Fibroblast of upper back skin (primary cell): ENCODE measurements at regions not wholly inside any gene's neighbourhood (a gene's known extent, or its start where the extent isn't known, plus 50 kb on each side); places are given as distances from the start of the nearest gene placed in this dataset.
A peak's percentile ranks its signal among the peaks of the same experiment; 100 is the strongest.

Experiments
- DNase-seq: peaks from one replicate; pipeline ENCODE4 v3.0.0-alpha.2; 2013

DNA sequence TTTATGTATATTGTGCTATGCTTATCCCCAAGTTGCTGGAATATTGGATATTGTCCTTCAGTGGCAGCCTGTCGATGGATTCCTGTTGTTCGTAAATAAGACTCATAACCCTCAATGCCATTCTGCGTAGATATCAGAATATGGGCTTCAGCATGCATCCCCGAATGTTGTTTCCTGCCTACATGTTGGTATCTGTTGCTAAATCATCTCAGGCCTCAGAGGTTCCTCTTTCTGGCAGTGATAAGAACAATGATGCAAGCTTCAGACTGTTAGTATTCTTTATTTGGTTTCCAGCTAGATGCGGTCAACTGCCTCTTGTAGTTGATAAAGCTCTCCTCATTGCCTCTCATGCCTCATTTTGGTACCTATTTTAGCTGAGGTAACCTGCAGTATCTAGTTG, 2082.6 kb downstream of the MRPL39 start:
- DNase-seq: no peak

DNA sequence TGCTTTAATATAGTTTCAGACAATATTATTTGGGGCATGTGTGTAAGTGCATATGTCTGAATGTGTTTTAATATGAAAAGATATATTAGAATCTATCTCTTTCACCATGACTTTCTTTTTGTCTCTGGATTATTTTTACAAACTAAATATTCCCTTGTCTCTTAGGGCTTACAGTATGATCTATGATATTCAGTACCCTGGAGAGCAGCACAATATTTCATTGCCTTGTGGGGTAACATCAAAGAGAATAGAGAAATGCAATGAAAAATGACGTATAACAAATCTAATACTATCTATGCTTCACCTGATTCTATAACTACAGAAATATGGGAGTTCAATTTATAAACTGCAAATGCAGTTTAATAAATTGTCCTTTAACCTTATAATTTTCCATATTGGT, 2084.5 kb downstream of the MRPL39 start:
- DNase-seq: no peak

DNA sequence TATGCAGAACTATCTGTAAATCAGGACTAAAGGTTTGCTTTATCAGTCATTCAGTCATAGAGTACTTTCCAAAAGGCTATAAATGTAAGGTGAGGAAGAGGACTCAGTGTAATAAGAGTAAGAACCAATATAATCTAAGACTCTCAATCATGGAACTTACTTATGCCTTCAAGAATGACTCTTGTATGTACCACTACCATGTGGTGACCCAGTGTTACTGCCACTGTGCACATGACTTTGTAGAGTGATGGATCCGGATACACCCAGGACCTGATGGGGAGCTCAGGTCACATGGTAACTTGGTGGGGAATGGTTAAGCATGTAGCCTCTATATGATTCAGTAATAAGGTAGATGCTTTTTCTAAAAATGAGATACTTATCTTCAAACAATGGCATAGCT, 2099.8 kb downstream of the MRPL39 start:
- no peak for DNase-seq

DNA sequence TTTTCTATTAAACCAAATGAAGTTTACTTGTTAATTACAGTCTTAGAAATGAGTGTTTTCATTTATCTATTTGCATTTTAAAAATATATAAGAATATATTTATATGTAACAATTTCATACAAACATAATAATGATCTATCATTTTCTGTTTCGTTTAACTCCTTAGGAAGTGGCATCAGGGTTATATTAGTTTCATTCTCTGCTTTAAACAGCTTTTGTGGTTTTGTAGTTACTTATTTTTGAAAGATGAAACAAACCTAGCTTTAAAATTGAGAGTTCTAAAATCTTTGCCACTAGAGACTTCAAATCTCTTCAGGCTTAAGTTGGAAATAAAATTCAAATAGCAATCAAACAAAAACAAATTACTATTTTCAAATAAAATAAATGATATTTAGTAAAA, 2110.6 kb downstream of the MRPL39 start:
- DNase-seq: no peak

DNA sequence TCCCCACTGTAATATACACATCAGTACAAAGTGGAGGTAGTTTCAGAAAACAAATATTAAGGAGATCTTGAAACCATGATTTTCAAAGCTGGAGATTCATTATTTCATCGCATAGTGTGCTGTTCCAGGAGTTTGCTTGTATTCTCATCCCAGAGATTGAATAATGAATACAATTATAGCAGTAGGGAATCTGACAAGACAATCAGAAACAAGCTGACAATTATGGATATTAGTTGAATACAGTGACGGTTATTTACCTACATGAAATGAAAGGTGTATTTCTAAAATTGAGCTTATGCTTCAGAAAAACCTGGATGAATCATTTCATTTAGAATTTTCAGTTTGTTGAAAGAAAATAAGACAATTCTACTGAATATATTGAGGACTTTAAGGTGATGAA, 2119.0 kb downstream of the MRPL39 start:
- no peak for DNase-seq

DNA sequence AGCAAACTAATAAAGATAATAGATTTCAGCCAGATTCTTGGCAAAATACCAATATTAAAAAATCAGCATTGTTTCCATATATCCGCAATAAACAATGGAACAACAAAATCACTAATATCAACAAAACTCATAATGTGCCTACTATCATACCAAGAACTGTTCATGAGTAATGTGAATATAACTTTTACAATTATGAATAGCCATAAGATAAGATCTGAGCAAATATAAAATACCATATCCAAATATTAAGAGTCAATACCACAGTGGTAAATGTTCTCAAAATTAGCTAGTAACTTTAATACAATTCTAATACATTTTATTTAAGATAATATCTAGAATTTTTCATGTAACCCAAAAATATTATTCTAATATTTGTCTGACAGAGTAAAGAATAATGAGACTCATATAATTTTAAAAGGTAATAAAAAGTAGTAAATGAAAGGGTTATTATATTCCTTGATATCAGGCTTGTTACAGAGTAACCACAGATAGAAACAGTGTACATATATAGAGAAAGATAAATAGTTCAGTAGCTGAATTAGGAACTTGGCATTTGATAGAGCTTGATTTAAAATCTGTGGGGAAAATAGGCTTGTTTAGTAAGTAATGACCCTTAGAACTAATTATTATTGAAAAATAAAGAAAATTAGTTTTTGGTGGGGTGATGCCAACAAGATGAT, 2126.6 kb downstream of the MRPL39 start:
- no peak for DNase-seq

DNA sequence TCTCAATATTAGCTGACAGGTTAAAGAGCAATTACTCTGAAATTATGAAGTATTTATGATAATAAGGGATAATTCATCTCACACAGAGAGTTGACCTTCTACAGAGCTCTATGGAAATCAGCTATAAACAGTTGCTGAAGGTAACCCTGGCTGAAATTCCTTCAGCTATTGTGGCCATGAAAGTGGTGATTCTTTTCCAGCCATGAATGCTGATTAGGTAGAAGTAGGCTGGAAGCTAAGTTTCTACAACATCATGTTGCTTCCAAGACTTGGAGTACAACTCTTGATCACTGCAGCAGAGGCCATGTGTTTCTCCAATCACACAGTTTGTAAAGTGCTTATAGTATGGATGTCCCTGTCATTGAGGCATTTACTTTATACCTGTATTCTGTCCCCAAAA, 2128.9 kb downstream of the MRPL39 start:
- DNase-seq: no peak

DNA sequence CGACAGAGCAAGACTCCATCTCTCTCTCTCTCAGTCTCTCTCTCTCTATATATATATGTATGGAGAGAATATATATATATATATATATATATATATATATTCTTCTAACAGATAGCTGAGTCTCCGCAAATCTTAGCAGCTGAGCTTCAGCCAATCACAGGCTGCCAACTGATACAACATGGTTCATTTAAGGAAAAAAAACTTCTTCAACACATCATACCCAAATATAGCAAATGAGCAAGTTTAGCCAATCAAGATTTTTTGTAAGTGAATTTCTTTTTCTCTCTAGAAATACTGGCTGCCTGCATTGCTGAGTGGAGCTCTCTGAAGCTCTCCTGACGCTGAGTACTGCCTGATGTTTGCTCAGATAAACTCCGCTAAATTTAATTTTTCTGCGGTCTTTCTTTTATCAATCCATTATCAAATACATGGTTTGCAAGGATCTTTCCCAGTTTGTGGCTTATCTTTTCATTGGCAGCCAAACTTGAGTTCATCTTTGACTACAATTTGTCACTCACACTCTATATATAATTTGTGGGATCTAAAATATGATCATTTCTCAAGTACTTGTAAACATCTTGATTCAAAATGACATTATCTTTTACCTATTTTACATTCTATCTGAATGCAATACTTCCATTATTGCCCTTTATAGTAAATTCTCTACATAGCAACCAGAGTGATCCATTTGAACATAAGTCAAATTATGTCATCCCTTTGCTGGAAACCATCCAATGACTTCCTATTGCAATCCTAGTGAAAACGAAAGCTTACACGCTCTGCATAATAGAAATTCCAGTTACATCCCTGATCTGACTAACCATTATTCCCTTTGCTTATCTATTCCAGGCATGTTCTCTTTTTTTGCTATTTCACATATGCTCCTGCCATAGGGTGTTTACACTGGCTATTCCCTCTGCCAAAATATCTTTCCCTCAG, 2131.7 kb downstream of the MRPL39 start:
- peak; percentile 5 for DNase-seq

DNA sequence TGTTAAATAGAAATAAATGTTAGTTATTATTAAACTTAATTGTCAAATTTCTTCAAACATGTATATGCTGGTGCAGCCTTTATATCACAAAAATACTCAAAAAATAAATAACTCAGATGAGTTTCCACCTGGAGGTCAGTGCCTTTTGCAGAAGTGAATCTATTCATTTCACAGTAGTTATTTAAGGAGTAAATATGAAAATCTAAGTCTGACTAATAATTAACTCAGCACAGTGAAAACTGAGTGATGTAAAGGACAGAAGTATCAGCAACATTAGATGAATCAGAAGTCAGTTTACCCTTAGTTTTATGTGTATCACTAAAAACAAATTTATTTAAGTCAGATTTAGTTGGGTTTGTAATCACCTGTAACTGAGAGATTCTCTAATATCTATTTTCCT, 2135.4 kb downstream of the MRPL39 start:
- no peak for DNase-seq

DNA sequence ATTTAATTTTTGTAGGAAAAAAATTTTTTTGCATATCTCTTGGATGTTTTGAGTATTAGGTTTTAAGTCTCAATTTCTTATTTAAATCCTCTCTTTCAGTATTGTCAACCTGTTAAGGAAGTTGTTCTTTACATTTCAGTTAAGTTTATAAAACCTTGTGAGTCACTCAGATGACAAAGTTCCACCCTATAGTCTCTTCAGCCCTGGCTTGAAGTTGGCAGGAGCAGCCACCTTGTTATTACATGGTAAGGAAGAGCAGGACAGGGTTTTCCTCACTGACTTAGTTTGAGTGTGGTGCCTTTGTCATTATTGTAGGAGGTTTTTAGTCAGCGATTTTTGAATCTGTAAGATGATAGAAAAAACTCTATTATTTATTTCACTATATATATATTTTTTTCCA, 2143.9 kb downstream of the MRPL39 start:
- DNase-seq: no peak

DNA sequence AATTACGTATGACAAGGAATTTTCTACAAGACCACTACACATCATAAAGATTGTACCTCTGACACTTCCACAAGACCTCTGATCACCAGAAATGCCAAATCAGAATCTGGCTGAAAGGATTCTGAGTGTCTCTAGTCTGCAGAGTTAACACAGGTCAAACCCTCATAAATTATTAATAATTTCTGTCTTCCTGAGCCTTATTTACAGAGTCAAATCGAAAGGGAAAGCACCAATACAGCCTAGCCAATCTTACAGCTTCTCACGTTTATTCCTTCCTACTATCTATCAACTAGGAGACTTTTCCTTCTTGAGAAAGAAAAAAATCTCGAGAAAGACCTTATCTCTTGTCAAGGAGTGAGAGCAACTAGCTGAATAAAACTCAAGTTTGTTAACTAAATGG, 2151.6 kb downstream of the MRPL39 start:
- no peak for DNase-seq

DNA sequence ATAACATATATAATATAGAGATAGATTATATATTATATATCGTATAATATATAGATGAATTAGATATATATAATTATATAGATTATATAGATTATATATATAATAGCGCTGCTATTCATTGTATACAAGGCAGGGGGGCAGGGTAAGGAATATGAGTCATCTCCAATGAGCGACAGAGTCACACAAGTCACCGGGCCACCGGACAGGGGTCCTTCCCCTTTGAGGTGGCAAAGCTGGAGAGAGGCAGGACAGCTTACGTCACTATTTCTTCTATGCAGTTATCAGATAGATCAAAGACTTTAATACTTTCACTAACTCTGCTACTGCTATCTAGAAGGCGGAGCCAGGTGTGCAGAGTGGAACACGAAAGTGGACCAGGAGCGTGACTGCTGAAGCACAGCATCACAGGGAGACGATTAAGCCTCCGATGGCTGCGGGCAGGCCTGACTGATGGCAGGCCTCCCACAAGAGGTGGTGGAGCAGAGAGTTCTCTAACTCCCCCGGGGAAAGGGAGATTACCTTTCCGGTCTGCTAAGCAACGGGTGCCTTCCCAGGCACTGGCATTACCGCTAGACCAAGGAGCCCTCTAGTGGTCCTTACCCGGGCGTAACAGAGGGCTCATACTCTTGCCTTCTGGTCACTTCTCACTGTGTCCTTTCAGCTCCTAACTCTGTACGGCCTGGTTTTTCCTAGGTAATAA, 2154.7 kb downstream of the MRPL39 start:
- no peak for DNase-seq

DNA sequence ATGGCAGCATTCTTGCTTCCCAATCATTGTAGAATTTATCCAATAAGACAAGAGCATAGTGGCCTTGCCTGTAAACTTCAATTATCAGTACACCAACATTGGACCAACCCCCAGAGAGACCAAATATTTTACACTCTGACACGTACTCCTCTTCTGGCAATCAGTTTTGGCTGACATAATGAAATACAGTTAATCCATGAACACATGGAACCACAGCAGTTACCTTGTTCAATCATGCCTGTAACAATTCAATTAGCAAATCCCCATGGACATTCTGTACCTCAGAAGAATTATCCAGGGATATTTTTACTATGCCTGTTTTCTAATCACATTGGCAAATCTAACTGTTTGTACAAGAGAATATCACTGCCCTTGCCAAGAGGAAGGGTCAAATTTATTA, 2162.0 kb downstream of the MRPL39 start:
- no peak for DNase-seq

DNA sequence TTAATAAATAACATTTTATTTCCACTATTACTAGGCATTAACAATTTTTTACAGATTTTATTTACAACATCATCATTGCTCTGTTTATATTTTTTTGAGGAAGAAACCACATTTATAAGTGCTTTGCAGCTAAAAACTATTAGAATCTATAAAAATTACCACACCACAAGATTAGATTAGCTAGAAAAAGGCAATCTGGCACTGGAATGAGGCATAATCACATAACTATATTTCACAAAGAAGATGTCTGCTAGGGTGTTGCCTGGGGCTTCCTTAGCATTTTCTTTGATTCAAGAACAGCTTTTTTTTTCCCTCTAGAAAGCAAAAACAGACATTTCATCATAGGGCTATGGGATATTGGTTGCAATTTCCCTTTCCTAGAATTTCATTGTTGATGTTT, 2169.2 kb downstream of the MRPL39 start:
- DNase-seq: no peak

DNA sequence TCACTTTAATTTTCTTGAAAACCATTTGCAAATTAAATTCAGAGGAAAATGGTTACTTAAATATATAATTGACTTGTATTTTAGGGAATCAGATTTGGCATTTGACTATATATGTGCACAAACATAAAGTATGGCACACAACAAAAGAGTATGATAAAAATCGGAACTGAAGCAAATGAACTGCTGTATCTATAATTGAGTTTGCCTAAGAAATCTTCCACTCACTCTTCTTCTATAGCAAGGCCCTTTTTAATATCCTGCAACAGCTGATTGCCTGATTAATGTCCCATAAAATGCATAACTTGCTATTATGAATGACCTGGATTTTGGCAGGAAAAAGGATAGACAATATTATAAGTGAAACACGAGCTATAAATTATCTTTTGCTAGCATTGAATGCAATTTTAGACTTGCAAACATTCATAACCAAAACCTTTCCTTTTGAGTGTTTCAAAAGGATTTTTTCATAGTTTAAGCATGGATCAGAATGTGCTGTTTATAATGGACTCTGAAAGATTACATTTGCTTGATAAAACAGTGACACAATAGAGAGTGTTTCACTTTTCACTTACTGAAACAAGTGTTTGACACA, 2204.3 kb downstream of the MRPL39 start:
- DNase-seq: no peak

DNA sequence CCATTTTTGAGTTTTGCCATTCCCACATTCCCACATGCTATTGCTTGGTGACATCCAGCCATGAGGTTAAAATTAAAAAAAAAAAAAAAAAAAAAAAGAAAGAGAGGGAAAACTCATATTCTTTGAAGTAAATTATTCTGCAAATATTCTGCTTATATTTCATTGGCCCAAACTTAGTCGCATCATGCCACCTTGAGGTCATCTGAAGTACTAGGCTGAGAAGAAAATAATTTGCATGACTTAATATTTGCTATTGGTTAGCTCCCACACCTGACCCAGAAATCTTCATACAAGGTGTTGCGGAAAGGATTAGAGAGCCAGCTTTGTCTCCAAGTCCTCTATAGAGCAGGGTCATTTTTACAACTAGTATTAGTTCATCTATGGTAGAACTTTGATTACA, 2206.0 kb downstream of the MRPL39 start:
- DNase-seq: no peak

DNA sequence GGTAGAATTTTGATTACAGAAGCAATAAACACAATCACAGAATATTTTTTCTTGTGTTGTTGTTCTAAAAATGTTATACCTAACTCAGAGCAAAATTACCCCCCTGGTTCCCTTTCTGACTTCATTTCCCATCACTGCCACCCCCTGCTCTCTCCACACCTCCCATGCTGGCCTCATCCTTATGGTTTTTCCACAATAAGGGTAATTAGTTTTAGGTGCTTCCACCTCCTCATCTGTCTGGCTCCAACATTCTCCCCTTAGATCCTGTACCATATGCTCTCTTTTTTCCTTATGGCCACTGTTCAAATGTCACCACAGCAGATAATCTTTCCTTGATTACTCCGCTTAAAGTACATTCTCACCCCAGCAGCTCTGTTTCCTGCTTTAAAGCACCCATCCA, 2208.6 kb downstream of the MRPL39 start:
- DNase-seq: no peak

DNA sequence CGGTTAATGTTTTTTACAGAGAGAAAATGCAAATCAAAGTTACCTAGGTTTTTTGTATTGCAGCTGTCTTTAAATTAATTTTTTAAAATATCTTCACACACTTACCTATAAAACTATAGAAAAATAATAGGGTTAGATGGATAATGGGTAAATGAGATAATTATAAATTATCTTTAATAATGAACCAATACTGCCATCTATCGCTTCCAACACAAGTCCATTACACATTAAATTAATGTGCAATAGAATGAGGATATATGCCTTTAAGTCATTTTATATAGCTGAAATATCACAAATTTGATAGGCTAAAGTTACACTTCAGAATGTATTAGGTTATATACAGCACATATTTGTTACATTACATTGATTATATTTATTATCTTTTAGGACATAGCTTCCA, 2212.8 kb downstream of the MRPL39 start:
- no peak for DNase-seq

DNA sequence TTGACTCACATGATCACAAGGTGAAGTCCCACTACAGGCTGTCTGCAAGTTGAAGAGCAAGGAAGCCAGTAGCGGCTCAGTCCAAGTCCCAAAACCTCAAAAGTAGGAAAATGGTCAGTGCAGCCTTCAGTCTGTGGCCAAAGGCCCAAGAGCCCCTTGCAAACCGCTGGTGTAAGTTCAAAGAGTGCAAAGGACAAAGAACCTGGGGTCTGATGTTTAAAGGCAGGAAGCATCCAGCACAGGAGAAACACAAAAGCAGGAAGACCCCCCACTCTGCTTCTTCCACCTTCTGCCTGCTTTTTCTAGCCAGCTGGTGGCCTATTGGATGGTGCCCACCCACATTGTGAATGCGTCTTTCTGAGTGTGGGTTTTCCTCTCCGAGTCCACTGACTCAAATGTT, 2222.6 kb downstream of the MRPL39 start:
- DNase-seq: no peak

DNA sequence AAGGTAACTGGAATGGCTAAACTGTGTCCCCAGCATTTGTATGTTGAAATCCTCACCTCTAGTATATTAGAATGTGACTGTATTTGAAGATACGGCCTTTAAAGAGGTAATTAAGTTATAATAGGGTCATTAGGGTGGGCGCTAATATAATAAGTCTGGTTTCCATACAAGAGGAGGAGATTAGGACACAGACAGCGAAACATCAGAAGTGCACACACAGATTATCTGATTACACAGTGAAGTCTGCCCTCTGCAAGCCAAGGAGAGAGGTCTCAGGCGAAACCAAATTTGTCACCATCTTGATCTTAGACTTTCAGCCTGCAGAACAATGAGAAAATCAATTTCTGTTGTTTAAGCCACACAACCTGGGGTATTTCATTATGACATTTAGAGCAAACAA, 2233.1 kb downstream of the MRPL39 start:
- DNase-seq: no peak

DNA sequence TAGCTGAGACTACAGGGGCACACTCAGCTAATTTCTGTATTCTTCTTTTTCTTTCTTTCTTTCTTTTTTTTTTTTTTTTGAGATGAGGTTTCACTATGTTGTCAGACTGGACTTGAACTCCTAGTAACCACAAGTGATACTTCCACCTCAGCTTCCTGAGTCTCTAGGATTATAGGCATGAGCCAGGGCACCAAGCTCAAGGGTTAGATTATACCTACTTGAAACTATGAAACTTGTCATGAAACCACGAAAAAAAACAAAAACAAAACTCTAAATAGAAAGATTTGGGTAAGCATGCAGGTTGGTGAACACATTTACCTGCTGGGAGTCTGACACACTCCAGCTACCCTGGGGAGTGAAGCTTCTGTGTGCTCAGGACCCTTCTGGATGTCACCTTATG, 2250.4 kb downstream of the MRPL39 start:
- no peak for DNase-seq

DNA sequence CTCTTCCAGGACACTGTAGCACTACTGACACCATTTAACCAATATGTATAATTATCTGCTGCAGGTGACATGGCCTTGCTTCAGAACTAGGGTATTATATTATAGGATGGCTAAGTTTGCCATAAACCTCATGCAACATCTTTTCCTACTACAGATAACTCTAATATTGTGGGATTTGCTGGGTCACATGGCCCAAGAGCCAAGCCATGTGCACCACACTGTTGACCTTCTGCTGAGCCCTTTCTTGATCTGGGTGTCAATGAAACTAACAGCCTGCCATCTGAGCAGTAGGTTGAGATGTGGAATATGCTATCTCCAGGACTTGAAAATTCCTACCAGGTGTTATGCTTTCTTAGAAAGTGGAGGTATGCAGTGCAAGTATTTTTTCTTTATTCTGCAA, 2291.1 kb downstream of the MRPL39 start:
- no peak for DNase-seq

DNA sequence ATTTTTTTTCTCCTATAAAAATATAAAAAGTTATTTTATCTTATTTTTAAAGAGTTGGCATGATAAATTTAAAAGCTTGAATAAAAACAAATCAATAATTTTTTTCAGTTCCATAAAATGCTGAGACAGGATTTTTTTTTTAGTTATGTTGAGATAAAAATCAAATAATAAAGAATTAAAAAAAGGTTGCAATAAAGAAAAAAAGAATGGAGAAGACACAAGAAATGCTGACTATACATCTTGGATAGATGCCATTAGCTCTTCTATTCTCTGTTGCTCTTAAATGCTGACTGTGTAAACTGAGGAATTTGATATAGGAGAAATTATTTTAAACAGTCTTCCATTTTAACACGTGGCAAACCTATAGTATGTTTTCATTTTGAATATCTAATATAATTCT, 2298.5 kb downstream of the MRPL39 start:
- no peak for DNase-seq

DNA sequence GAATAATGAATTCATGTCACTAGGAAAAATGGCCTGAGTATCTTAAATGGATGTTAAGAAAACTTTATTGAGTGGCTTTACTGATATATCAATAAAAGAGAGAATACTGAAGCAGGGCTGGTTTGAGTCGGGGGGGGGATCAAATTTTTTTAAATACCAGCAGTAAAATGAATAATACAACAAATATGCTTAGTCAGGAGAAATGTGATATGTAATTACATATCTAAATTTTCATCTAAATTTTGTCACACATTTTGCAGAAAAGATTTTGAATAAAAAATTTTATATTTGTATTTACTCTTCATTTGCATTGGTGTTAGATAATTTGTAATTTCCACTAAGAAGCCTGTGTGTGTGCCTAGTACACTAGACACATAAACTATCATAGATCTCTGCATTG, 2300.2 kb downstream of the MRPL39 start:
- no peak for DNase-seq
